ENCODE measurements at regions not wholly inside any gene's neighbourhood (a gene's known extent, or its start where the extent isn't known, plus 50 kb on each side); places are given as distances from the start of the nearest gene placed in this dataset.

DNA sequence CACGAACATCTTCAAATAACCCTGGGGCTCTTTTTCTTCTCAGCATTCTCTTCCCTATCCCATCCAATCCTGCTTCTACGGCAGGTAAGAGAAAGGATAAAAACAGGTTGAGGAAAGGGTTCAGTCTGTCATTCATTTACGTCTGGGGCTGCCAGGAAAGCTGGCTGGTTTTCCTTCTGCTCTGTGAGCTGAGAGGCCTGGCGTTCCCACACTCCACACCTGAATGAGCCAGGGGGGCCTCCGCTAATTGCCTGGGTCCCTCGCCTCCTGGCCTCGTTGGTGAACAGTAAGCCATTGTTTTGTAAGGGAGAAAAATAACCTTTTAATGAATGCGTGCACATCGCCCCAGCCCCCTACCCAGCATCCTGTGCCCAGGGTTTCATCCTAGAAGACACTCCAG lies 70.8 kb upstream of the SIM2 start (continued):
- TF ChIP-seq, protein P1, sequence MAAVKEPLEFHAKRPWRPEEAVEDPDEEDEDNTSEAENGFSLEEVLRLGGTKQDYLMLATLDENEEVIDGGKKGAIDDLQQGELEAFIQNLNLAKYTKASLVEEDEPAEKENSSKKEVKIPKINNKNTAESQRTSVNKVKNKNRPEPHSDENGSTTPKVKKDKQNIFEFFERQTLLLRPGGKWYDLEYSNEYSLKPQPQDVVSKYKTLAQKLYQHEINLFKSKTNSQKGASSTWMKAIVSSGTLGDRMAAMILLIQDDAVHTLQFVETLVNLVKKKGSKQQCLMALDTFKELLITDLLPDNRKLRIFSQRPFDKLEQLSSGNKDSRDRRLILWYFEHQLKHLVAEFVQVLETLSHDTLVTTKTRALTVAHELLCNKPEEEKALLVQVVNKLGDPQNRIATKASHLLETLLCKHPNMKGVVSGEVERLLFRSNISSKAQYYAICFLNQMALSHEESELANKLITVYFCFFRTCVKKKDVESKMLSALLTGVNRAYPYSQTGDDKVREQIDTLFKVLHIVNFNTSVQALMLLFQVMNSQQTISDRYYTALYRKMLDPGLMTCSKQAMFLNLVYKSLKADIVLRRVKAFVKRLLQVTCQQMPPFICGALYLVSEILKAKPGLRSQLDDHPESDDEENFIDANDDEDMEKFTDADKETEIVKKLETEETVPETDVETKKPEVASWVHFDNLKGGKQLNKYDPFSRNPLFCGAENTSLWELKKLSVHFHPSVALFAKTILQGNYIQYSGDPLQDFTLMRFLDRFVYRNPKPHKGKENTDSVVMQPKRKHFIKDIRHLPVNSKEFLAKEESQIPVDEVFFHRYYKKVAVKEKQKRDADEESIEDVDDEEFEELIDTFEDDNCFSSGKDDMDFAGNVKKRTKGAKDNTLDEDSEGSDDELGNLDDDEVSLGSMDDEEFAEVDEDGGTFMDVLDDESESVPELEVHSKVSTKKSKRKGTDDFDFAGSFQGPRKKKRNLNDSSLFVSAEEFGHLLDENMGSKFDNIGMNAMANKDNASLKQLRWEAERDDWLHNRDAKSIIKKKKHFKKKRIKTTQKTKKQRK (IDR thresholded peaks at IDR 0.05; ENCODE audit: borderline replicate concordance, low read depth, low read length), result no peak
- TF ChIP-seq DPF2 (IDR thresholded peaks at IDR 0.05), result no peak
- TF ChIP-seq ZNF274 (IDR thresholded peaks at IDR 0.05; ENCODE audit: borderline replicate concordance, low read depth, low read length), result no peak
- no peak for TF ChIP-seq RCOR1 (IDR thresholded peaks at IDR 0.05; ENCODE audit: borderline replicate concordance in 1 of 2, low read depth in 2 of 2, low read length in 2 of 2)
- TF ChIP-seq PHF8 (IDR thresholded peaks at IDR 0.05; ENCODE audit: borderline replicate concordance, low read length), result no peak
- TF ChIP-seq GATAD2A (IDR thresholded peaks at IDR 0.05), result no peak
- TF ChIP-seq NR4A1 (CRISPR knock-in tag; IDR thresholded peaks at IDR 0.05), result no peak
- TF ChIP-seq NR4A1 (tag; IDR thresholded peaks at IDR 0.05), result no peak

DNA sequence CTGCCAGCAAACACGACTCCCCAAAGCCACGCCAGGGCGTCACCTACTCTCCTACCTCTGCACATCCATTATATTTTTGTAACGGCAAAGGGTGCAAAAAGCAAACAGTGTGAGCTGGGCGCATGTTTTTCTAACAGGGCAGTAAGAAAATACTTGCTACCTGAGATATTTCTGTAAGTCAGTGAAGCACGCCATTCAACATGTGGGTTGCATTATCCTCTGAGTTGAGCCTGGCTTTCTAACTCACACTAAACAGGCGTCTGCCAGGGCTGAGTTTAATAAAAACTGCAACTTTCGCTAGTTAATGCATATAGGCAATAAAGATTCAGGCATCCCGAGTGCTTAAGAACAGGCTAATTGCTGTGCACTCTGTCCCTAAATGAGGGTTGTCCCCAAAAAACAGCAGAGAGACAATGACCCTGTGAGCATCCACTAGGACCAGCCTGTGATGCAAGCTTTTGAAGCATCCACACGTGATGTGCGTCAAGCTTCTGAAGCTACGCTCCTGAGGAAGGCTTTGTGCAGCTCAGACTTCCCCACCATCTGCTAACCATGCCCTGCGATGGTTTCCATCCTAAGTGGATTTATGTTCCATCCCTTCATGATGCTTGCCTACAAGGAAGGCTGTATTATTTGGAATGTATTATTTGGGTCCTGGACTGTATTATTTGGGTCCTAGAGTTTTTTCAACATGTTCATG lies 70.0 kb upstream of the SIM2 start:
- H3K27me3 ChIP-seq (ENCODE audit: control insufficient read depth in 2 of 2, insufficient read depth in 2 of 2, low read length in 2 of 2), result peaks cover 12 to 39% of the 10 kb centered on the region in 2 experiments; a peak in 3 of 5 replicates
- no peaks in the 10 kb centered on the region for H3K79me2 ChIP-seq (ENCODE audit: control insufficient read depth, insufficient read depth, low read length)
- no peak overlapping the region for H3K4me2 ChIP-seq (ENCODE audit: insufficient read depth, low read length)
- H3K36me3 ChIP-seq (ENCODE audit: control insufficient read depth, insufficient read depth, low read length), result no peaks in the 10 kb centered on the region
- in situ Hi-C loops (cut with MboI) (no loop called here), intact Hi-C loops (cut with micrococcal nuclease) (no loop called here)
- H2AFZ ChIP-seq (ENCODE audit: low read depth, low read length), result no peak overlapping the region
- FAIRE-seq, result no peak
- H4K20me1 ChIP-seq (replicated peaks; ENCODE audit: control insufficient read depth, insufficient read depth, low read length), result no peaks in the 10 kb centered on the region
- no peak overlapping the region for H3K9ac ChIP-seq (ENCODE audit: insufficient read depth in 1 of 2, low read depth in 2 of 2, low read length in 2 of 2)
- WGBS (ENCODE audit: insufficient coverage, low coverage, missing lambda C conversion rate), result 0% methylated on average over 13 of the region's 13 CpGs
- ATAC-seq, result no peak
- BruUV-seq (replicated peaks), result no TSS peak
- no peaks in the 10 kb centered on the region for H3K4me1 ChIP-seq (replicated peaks in 1 of 2; ENCODE audit: control insufficient read depth in 2 of 2, insufficient read depth in 2 of 2, low read length in 2 of 2)
- H3K9me3 ChIP-seq (replicated peaks; ENCODE audit: control insufficient read depth, insufficient read depth, low read depth, low read length), result no peaks in the 10 kb centered on the region
- no peak for DNase-seq (ENCODE audit: extremely low read depth in 1 of 4, low spot score in 3 of 4)
- H3K4me3 ChIP-seq, result no peak overlapping the region
- no peaks in the 10 kb centered on the region for H3K9me1 ChIP-seq (ENCODE audit: control insufficient read depth, insufficient read depth, low read length)
- CTCF ChIA-PET (ENCODE audit: low intra/inter-chr PET ratio), result interaction anchor here (0.7 kb wide), 1 partner anchor 312 kb away, joined by 3 read pairs; no protein-coding TSS in a partner anchor
- POLR2A ChIA-PET, result no interaction called here
- no peak overlapping the region for H3K27ac ChIP-seq (ENCODE audit: extremely low read depth, low read depth, low read length)
- TF ChIP-seq, protein P2, sequence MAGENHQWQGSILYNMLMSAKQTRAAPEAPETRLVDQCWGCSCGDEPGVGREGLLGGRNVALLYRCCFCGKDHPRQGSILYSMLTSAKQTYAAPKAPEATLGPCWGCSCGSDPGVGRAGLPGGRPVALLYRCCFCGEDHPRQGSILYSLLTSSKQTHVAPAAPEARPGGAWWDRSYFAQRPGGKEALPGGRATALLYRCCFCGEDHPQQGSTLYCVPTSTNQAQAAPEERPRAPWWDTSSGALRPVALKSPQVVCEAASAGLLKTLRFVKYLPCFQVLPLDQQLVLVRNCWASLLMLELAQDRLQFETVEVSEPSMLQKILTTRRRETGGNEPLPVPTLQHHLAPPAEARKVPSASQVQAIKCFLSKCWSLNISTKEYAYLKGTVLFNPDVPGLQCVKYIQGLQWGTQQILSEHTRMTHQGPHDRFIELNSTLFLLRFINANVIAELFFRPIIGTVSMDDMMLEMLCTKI (IDR thresholded peaks at IDR 0.05; ENCODE audit: partially characterized antibody), result no peak
- TF ChIP-seq PYGO2 (tag; IDR thresholded peaks at IDR 0.05), result no peak
- TF ChIP-seq, protein P3, sequence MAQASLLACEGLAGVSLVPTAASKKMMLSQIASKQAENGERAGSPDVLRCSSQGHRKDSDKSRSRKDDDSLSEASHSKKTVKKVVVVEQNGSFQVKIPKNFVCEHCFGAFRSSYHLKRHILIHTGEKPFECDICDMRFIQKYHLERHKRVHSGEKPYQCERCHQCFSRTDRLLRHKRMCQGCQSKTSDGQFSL (CRISPR knock-in tag; IDR thresholded peaks at IDR 0.05), result no peak
- TF ChIP-seq, protein P3 (tag; IDR thresholded peaks at IDR 0.05), result no peak
- no peak for TF ChIP-seq DIDO1 (tag; IDR thresholded peaks at IDR 0.05; ENCODE audit: low read depth)
- TF ChIP-seq, protein P4, sequence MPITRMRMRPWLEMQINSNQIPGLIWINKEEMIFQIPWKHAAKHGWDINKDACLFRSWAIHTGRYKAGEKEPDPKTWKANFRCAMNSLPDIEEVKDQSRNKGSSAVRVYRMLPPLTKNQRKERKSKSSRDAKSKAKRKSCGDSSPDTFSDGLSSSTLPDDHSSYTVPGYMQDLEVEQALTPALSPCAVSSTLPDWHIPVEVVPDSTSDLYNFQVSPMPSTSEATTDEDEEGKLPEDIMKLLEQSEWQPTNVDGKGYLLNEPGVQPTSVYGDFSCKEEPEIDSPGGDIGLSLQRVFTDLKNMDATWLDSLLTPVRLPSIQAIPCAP (CRISPR knock-in tag; IDR thresholded peaks at IDR 0.05; ENCODE audit: borderline replicate concordance), result no peak
- no peak for TF ChIP-seq TEAD1 (CRISPR knock-in tag; IDR thresholded peaks at IDR 0.05)
